ENCODE measurements at regions not wholly inside any gene's neighbourhood (a gene's known extent, or its start where the extent isn't known, plus 50 kb on each side); places are given as distances from the start of the nearest gene placed in this dataset.

DNA sequence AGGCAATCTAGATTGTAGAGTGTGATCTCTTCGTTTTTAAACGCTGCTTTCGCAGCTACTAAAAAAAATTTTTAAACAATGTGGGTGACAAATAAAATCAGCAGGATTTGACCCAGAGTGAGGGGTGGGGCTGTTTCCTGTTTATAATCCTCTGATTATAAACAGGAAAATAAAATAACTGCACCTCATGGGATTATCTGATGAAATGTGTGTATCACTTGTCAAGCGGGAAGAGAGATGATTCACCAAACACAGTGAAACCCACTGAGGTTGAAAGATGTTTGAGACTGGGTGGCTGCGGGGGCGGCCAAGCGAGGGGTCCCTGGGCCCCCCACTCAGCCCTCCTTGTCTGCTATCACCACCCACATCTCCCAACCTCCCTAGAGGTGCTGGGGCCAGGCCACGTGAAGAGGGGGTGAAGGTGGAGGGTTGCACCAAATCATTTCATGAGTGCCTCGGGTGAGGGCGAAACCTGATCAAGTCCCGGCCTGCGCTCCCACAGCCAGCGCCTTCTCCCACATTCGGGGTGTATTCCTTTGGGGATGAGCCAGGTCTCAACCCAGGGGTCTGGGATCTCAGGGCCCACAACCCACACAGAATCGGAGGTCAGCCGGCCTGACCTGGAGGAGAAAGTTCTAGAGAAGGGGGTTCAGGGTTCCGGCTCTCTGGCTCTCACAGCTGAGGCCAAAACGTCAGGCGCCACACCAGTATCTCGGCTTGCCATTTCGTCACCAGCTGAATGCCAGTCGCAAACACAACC is 212.5 kb downstream of the BMP7 start:
- intact Hi-C loops (cut with micrococcal nuclease) = no loop called here
- DNase-seq (no peak), ATAC-seq (no peak)

DNA sequence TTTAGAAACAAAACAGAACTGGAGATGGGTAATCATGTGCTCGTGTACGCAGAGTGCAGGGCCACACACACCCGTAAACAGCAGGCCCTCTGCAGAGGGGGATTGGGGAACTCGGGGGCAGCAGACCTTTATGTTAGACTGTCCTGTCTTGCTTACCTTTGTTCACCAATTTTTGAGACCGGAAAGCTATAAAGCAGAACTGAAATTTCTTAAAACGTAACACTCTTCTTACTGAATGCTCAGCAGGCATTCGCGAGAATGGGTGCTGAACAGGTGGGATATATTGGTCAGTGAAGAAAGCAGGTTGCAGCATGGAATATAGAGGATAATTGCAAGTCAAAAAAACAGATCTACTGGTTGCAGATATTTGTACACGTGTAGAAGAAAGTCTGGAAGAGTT is 211.1 kb downstream of the BMP7 start:
- intact Hi-C loops (cut with micrococcal nuclease) = no loop called here
- DNase-seq (no peak), ATAC-seq (no peak)

DNA sequence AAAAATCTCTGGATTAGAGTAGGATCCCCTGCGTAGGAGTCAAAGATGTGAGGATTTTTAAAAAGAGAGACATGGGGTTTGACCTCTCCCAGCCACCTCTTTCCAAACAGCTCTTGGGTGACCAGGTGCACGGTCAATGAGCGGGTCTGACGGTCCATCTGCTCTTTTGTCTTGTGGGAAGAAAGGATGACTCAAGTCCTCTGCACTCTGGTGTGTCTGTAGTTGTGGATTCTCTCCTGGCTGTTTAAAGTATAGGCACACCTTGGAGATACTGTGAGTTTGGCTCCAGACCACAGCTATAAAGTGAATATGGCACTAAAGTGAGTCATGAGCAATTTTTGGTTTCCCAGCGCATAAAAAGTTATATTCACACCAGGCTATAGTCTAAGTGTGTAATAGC is 209.8 kb downstream of the BMP7 start:
- DNase-seq = no peak
- intact Hi-C loops (cut with micrococcal nuclease) = no loop called here

DNA sequence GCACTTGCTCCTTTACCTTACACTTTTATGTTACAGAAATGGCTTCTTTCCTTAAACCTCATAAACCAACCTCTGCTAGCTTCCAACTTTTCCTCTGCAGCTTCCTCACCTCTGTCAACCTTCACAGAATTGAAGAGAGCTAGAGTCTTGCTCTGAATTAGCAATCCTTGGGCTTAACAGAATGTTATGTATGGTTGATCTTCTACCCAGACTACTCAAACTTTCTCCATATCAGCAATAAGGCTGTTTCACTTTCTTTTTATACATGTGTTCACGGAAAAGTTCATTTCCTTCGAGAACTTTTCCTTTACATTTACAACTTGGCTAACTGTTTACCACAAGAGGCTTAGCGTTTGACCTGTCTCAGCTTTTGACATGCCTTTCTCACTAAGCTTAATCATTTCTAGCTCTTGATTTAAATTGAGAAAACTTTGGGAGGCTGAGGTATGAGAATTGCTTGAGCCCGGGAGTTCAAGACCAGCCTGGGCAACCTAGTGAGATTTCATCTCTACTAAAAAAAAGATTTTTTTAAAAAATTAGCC is 207.3 kb downstream of the BMP7 start:
- ATAC-seq (no peak), DNase-seq (no peak)
- intact Hi-C loops (cut with micrococcal nuclease) = no loop called here

More for the DNA sequence above, 209.8 kb downstream of the BMP7 start:
- ATAC-seq = no peak

DNA sequence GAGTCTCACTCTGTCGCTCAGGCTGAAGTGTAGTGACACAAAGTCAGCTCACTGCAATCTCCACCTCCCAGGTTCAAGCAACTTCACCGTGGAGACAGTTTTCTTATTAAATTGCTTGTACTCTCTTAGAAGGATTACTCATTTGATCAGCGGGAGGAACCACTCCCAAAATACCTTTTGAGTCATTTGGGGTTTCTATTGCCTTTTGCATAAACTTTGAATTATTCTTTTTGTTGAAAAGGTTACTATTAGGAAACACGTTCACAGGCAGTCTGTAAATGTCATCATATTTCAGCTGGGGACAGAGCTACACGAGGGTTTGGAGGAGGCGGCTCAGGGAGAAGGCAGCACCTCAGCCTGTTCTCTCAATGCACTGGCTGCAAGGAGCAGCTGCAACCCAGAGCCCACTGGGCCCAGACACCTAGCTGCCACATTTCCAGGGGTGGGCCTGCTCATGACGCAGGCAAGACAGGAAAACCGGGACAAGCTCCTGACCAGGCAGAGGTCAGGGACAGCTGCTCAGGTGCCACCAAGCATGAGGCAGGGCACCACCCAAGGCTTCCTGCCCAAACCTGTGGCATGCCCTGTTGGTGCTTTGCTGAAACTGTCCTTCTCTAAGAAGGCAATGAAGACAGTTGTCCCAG is 205.9 kb downstream of the BMP7 start:
- no peak for DNase-seq
- no peak for ATAC-seq
- intact Hi-C loops (cut with micrococcal nuclease) = no loop called here

DNA sequence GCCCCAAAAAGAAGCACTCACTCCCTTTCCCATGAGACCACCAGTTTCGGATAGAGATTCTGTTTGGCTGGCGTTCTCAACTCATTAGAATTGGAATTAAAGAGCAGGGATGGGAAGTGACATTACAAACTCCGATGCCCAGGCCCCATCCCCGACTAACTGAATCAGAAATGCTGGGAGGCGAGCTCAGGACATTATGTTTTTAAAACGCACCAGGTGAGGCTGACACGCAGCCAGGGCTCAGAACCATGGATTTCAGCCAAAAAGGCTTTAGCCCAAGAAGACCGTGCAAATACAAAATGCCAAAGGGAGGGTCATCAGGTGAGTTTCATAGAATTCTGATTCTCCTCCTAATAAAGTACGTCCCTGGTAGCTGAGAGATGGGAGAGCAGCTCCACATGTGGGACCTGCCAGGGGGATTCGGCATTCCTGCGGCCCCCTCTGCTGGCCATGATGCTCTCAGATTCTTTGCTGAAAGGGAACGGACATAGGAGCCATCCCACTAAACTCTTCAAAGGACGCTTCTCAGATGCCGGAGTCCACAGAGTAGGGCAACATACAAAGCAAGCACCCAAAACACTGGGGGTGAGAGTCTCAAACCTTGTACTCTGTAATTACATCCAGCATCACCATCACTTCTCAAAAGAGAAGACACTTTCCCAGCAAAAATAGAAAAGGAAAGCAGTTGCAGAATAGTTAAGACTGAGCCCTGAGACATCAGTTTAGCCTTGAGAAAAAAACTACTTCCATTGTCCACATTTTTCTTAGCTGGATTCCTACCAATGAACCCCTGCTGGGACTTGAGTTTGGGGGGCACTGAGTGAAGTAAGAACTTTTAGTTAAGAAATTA is 205.2 kb downstream of the BMP7 start:
- ATAC-seq (no peak), DNase-seq (no peak)
- intact Hi-C loops (cut with micrococcal nuclease) = no loop called here

DNA sequence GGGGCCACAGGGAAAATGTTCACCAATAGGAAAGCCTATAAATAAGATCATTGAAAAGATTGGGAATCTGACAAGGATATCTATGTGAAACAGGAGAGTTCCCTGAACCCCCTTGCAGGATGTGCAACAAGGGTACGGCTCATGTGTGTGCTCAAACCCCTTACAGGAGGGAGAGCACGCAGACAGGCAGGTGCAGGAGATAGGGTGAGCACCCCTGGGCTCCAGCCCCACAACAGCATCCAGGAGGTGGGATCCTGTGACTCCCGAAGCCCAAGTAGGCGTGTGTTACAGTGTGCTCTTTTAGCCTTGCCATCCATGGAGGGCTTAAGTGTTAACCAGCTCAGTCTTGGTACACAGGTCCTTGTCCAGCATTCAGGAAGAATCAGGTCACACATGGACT is 204.2 kb downstream of the BMP7 start:
- ATAC-seq = no peak
- no peak for DNase-seq
- intact Hi-C loops (cut with micrococcal nuclease) = no loop called here

DNA sequence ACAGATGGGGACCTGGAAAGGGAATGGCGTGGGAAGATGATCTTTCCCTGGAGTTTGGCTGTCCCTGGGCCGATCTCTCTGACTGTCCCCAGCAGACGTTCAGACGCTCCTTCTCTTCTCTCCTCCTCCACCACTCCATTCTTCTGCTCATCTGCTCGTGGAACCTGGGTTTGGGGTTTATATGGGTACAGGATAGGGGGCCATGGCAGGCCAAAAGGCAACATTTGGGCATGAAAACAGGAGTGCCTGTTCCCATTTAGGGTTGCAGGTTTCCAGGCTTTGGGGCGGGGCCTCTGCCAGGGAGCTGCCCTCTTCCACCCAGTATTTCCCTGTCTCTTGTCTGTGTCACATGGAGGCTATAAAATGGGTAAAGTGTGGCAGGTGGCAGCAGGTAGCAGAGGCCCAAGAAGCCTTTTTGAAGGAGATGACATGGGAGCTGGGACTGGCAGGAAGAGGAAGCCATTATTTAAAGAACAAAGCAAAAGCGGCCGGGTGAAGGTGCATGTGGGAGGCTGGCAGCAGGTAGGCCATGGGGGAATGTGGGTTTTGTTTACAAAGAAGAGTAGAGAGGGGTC is 203.7 kb downstream of the BMP7 start:
- intact Hi-C loops (cut with micrococcal nuclease) = no loop called here
- ATAC-seq = no peak
- no peak for DNase-seq

DNA sequence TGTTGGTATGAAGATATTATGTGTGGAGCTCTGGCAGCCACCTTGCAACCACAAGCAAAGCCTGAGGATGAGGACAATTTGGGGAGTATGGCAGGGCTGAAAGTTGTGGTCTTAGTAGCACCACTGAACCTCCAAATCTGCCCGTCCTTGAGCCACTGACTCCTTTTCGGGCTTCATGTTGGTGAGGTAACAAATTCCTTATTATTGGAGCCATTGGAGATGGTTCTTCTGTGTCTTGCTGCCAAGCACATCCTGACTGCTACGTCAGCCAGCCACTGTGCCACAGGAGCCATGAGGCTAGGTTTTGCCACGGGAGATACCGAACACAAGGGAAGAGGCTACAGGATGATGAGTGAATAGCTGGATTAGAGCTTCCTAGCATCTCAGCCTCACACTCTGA is 201.6 kb downstream of the BMP7 start:
- DNase-seq = no peak
- ATAC-seq = no peak
- intact Hi-C loops (cut with micrococcal nuclease) = no loop called here

DNA sequence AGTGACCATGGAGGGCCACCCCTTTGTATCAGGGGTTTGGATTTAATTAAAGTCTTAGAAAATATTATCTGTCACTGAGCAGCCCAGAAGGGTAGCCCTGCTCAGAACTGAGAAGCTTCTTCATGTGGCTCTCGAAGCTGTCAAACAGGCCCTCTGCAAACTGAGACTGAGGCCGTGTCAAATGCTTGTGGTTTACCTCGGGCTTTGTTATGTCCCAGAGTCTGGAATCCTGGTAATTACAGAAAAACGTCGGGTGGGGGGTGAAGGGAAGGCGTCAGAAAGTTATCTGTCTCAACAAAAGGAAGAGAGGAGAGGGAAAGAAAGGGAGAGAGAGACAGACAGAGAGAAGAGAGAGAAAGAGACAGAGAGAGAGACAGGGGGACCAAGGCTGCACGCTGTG is 200.8 kb downstream of the BMP7 start:
- intact Hi-C loops (cut with micrococcal nuclease) = no loop called here
- no peak for DNase-seq
- no peak for ATAC-seq

DNA sequence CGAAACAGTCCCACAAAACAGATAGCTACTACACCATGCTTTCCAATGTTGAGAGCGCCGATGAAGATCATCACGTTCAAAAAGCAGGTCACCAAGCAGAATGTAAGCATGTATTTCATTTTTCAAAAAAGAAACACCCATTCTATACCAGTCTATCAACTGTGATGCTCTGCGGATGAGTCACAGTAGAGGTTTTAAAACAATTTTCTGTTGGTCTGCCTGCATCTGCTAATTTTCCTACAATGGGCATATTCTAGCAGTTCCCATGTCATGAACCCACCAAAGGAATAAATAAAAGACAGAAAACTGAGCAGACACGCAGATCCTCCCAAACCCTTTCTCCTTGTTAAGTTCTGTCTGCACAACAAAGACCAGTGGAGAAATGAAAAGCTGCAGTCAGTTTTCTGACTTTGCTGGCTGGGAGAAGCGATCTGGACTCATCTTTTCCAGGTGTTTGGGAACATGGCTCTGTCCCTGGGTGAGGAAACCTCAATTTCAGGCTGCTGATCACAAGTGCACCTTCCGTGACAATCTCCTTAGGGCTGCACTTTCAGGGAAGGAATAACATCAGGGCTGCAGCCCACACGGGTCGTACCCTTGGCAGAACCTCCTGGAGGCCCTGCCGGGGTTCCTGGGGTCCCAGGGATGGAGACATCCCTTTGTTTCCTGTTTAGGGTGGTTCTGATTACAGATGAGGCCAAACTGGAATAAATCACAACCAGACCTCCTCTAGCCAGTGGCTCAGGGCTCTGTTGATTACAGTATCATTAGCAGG is 200.1 kb downstream of the BMP7 start:
- ATAC-seq (no peak), DNase-seq (no peak)
- intact Hi-C loops (cut with micrococcal nuclease) = no loop called here

DNA sequence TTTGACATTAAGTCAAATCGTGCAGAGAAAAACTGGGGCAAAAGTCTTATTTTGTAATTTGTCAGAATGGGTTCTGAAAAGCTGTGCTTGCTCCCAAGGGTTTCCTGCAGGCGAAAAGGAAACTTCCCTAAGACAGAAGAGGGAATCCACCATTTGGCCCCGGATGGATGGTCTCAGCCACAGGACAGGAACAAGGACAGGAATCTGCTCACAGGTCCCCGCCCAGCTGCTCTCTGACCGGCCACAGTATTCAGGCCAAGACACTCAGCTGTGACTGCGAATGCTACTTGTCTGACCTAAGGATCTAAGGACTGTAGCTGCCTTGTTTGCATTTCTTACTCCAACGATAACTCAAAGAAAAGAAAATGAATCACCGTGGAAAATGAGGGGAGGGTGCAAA is 197.0 kb downstream of the BMP7 start:
- ATAC-seq = no peak
- intact Hi-C loops (cut with micrococcal nuclease) = no loop called here
- no peak for DNase-seq

DNA sequence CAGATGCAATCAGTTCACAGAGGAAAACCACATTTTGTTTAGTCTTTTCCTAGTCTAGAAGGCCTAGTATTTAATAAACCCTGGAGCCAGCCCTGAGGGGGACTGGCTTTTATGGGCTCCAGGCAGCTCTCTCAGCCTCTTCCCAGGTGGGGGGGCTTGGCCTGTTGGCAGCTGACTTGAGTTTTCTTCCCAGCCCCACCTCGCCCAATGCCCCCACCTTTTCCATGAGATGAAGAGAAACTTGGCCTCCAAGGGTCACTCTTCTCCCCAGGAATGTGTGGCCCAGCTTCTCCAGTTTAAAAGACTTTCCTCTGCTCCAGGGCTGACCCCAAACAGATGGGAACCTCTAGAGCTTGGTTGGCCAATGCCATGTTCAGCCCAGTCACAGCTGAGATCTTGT is 196.1 kb downstream of the BMP7 start:
- DNase-seq = no peak
- intact Hi-C loops (cut with micrococcal nuclease) = no loop called here
- no peak for ATAC-seq

DNA sequence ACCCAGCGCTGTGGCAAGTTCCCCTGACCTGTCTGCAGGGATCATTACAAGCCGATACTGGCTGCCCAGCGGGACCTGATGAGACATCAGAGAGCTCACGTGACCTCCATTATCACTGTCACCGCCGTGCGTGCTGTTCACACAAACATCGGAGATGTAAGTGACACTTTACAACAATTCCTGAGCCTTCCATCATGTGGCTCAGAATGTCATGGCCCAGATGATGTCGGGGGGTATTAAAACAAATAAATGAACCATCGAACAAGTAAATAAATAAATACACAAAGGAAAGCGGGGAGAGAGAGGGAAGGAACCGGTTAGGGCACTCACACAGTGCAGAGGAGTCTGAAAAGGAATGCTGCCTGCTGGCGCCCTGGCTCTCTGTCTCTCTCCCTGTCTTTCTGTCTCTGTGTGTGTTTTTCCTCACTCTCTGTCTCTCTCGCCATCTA is 195.1 kb downstream of the BMP7 start:
- intact Hi-C loops (cut with micrococcal nuclease) = no loop called here

DNA sequence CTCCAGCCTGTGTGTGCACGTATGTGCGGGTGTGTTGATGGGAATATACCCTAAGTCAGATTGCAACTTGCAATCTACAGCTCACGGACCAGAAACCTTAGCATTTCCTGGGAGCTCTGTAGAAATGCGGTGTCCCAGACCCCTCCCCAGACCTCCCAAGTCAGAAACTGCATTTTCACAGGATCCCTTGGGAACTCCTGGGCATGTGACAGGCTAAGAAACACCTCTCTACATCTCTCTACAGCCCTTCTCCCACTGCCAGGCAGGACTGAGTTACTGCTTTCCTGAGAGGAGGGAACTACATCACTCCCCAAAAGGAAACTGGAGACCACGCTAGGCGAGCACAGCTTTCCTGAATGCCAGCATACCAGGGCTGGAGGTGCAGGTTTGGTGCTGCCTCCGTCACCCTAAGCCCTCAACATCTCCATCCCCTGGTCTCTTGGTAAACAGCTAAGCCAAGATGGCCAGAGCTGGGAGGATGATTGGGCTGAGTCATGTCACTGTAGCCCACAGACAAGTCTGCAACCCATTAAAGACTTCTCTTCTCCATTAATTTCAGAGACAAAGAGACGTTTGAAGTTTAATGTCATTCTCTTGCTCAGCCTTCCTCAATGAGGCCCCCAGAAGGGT is 194.4 kb downstream of the BMP7 start:
- intact Hi-C loops (cut with micrococcal nuclease) = no loop called here
- ATAC-seq (no peak), DNase-seq (no peak)

More for the DNA sequence above, 195.1 kb downstream of the BMP7 start:
- ATAC-seq = no peak
- no peak for DNase-seq

DNA sequence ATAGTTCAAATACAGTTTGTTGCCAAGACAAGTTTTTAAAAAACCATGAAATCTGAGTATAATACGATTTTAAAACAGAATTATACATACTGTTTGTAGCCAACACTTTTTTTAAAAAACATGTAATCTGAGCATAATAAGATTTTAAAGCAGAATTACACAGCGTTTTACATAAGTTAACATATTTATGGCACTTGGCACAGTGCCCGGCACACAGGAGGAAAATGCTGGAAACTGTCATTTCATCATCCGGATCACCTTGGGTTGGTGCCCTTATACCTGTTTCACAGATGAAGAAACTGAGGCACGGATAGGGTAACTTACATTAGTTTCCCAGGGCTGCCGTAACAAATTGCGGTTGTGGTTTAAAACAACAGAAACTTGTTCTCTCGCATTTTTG is 193.0 kb downstream of the BMP7 start:
- no peak for DNase-seq
- no peak for ATAC-seq
- intact Hi-C loops (cut with micrococcal nuclease) = no loop called here

DNA sequence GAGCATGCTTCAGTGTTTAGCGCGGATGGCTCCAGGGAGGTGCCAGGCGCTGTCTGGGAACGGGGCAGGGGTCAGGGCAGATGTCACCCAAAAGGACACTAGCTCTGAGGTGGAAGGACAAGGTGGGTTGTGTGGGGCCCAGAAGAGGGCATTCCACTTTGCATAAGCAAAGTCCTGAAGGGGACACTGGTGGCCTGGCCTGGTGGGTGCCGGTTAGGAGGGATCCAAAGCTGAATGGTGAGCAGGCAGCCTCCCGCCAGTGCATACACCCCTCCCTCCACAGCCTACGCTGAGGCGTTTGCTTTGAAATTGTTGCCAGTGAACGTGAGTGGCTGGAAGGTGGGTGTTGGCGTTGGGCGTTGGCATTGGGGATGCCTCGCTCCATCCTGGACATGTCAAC is 192.1 kb downstream of the BMP7 start:
- intact Hi-C loops (cut with micrococcal nuclease) = no loop called here
- ATAC-seq (no peak), DNase-seq (no peak)

DNA sequence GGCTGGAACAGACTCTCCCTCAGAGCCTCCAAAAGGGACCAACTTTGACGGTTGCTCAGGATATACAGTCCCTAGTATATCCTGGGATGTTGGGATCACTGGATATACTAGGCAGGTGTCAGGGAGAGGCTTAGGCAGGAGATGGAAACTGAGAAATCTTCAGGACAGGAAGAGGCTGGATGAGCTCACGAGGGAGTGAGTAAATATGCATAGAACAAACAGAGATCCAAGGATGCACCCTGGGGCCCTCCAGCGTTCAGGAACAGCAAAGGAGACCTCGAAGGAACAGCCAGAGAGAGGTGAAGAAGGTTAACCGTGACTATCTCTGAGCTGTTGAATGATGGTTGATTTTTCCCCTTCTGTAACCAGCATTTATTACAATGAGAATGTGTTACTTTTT is 191.3 kb downstream of the BMP7 start:
- no peak for DNase-seq

DNA sequence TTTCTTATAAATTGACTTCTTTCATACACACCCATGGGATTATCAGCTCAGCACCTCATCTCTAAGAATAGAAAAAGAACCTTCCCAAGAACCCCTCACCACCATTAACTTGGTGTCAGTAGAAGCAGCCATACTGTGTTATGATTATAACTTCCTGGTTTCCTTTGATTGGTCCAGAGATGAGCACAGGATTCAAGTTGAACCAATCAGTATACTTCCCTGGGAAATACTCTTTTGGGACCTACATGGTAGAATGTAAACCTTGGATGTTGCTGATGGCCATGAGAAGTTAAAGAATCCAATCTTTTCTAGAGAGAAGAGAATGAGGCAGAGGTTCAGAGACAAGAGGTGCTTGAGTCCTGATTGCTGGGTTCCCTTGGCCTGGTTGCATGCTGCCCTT is 190.8 kb downstream of the BMP7 start:
- intact Hi-C loops (cut with micrococcal nuclease) = no loop called here
- DNase-seq = no peak
- no peak for ATAC-seq

More for the DNA sequence above, 191.3 kb downstream of the BMP7 start:
- ATAC-seq = no peak
- intact Hi-C loops (cut with micrococcal nuclease) = no loop called here

Data from left ventricle myocardium superior (tissue), 1 donor.